COLO829 (cell line): ENCODE measurements at regions not wholly inside any gene's neighbourhood (a gene's known extent, or its start where the extent isn't known, plus 50 kb on each side); places are given as distances from the start of the nearest gene placed in this dataset.

Source experiments
- DNase-seq: peaks from one replicate; pipeline ENCODE4 v3.0.0; 2012; ENCODE audit warnings: low spot score

- DNase-seq: no peak
These were observed 408.9 kb downstream of the PLCL1 start for GRCh38 chr2:198213253-198213652.

DNA sequence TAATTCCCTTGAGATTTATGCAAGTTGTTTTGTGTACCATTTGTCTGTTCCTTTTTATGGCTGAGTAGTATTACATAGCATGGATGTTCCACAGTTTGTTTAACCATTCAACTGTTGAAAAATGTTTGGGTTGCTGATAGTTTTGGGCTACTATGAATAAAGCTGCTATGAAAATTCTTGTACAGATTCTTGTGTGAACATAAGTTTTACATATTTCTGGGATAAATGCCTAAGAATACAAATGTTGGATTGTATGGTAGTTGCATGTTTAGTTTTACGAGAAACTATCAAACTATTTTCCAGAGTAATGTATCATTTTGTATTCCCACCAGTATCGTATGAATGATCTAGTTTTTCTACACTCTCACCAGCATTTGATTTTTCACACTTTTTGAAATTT, 407.3 kb downstream of the PLCL1 start:
- DNase-seq: no peak

GRCh38 chr2:198203336-198204069, 399.1 kb downstream of the PLCL1 start:
- DNase-seq: no peak
